Activated CD4-positive, alpha-beta memory T cell treated with anti-CD3 and anti-CD28 coated beads, Interleukin-2, amount 10 ng/mL, durations not matched to agents 7 days and 5 days (primary cell): ENCODE measurements at regions not wholly inside any gene's neighbourhood (a gene's known extent, or its start where the extent isn't known, plus 50 kb on each side); places are given as distances from the start of the nearest gene placed in this dataset.

Source experiments
- CTCF ChIA-PET: fragments of 350-600 bp; sonication (Branson Sonifier 250); formaldehyde crosslinking; loops from one replicate; lab custom pipeline; 2021; ENCODE audit warnings: antibody characterized with exemption, inconsistent platforms; lab: Charles Lee
- POLR2A ChIA-PET: fragments of 350-600 bp; sonication (Branson Sonifier 250); formaldehyde crosslinking; loops from one replicate; lab custom pipeline; 2021; ENCODE audit warnings: antibody characterized with exemption; lab: Charles Lee
- DNase-seq: peaks from one replicate; pipeline ENCODE4 v3.0.0-alpha.2; 2020
- H3K27ac Mint-ChIP-seq: one replicate; pipeline ENCODE4 v1.8.0; 2021; ENCODE audit warnings: mild to moderate bottlenecking, mixed read lengths
- H3K27me3 Mint-ChIP-seq: one replicate; pipeline ENCODE4 v1.8.0; 2021; ENCODE audit warnings: mixed read lengths
- H3K36me3 Mint-ChIP-seq: one replicate; pipeline ENCODE4 v1.8.0; 2021; ENCODE audit warnings: low read depth, mixed read lengths
- H3K4me1 Mint-ChIP-seq: one replicate; pipeline ENCODE4 v1.8.0; 2021; ENCODE audit warnings: mixed read lengths
- H3K4me3 Mint-ChIP-seq: one replicate; pipeline ENCODE4 v1.8.0; 2021; ENCODE audit warnings: mild to moderate bottlenecking, mixed read lengths
- H3K9me3 Mint-ChIP-seq: one replicate; pipeline ENCODE4 v1.8.0; 2021; ENCODE audit warnings: mixed read lengths

DNA sequence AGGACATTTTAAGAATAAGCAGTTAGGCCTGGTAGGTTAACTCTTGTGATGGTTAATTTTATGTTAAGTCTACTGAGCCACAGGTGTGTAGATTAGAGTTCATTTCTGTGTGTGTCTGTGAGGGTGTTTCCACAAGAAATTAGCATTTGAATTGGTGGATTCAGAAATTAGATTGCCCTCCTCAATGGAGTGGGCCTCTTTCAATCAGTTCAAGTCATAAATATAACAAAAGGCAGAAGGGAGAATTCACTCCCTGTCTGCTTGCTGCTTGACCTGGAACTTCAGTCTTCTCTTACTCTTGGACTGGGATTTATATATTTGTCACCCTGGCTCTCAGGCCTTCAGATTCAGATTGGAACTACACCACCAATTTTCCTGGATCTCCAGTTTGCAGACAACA, 55.3 kb upstream of the POM121L12 start:
- DNase-seq = no peak
- H3K27me3 Mint-ChIP-seq = no peaks in the 10 kb centered on the region
- POLR2A ChIA-PET = no interaction called here
- H3K4me3 Mint-ChIP-seq = no peak overlapping the region
- no peak overlapping the region for H3K27ac Mint-ChIP-seq
- H3K9me3 Mint-ChIP-seq = peaks cover 35% of the 10 kb centered on the region
- CTCF ChIA-PET = no interaction called here
- no peaks in the 10 kb centered on the region for H3K36me3 Mint-ChIP-seq
- no peaks in the 10 kb centered on the region for H3K4me1 Mint-ChIP-seq

- ChIA-PET POLR2A (no interaction called here), CTCF (no interaction called here)
- peaks cover 13% of the 10 kb centered on the region for H3K9me3 Mint-ChIP-seq
- H3K27me3 Mint-ChIP-seq = no peaks in the 10 kb centered on the region
- H3K36me3 Mint-ChIP-seq = no peaks in the 10 kb centered on the region
- H3K4me3 Mint-ChIP-seq = no peak overlapping the region
- H3K27ac Mint-ChIP-seq = no peak overlapping the region
- DNase-seq = no peak
- H3K4me1 Mint-ChIP-seq = no peaks in the 10 kb centered on the region
Measured at GRCh38 chr7:52973126-52973525, 62.3 kb upstream of the POM121L12 start.

DNA sequence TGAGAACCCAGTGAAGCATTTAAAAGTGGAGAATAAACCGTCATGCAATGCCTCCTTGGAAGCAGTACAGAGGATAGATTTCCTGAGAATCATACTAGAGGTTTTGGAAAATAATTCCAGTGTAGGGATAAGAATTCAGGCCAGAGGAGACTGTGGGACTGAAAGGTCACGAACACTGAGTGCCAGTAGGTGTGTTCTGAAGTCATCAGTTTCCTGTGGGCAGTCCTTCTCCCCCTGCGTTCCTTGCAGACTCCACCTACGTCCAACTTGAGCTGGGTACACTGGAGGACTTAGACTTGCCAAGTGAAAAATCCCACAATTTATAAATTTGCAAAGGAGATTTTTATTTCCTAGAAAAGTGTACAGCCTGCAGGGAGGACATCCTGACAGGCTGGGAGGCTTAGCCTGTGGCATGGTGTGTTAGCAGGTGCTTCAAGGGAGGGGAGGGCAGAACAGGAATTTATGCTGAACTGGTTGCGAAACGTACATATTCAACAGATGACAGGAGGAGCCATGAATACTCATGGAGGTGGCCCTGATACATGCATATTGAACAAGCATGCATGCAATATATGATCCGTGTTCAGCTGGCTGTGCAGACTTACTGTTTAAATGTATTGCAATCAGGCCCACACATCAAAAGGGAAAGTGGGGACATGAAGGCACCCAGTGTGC, 72.9 kb upstream of the POM121L12 start:
- H3K36me3 Mint-ChIP-seq = no peaks in the 10 kb centered on the region
- DNase-seq = no peak
- H3K4me1 Mint-ChIP-seq = no peaks in the 10 kb centered on the region
- H3K27ac Mint-ChIP-seq = no peak overlapping the region
- H3K27me3 Mint-ChIP-seq = no peaks in the 10 kb centered on the region
- no peak overlapping the region for H3K4me3 Mint-ChIP-seq
- CTCF ChIA-PET = no interaction called here
- peaks cover 24% of the 10 kb centered on the region for H3K9me3 Mint-ChIP-seq
- POLR2A ChIA-PET = no interaction called here

DNA sequence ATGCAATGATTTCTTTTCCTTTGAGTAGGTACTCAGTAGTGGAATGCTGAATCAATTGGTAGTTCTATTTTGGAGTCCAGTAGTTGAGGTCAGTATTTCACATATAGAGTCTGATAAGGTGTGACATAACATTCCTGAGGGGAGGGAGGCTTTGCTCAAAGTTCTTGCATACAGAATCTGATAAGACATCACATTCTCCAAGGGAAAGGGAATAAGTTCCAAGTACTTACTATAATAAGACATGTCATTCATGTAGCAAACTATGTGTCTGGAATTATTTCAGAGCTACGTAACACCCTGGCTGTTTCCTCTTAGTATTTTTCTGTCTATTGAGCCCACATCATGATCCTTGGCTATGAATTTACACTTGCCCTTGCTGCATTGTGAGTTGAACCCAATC, 74.3 kb upstream of the POM121L12 start:
- Mint-ChIP-seq H3K27me3 (no peaks in the 10 kb centered on the region), H3K9me3 (peaks cover 24% of the 10 kb centered on the region), H3K36me3 (no peaks in the 10 kb centered on the region), H3K27ac (no peak overlapping the region), H3K4me1 (no peaks in the 10 kb centered on the region), H3K4me3 (no peak overlapping the region)
- POLR2A ChIA-PET = no interaction called here
- CTCF ChIA-PET = no interaction called here
- no peak for DNase-seq

GRCh38 chr7:52959878-52960660, 75.4 kb upstream of the POM121L12 start:
- no peak overlapping the region for H3K4me3 Mint-ChIP-seq
- H3K9me3 Mint-ChIP-seq = peaks cover 21% of the 10 kb centered on the region
- no peaks in the 10 kb centered on the region for H3K36me3 Mint-ChIP-seq
- no peak overlapping the region for H3K27ac Mint-ChIP-seq
- ChIA-PET POLR2A (no interaction called here), CTCF (no interaction called here)
- no peaks in the 10 kb centered on the region for H3K4me1 Mint-ChIP-seq
- H3K27me3 Mint-ChIP-seq = no peaks in the 10 kb centered on the region
- DNase-seq = no peak

GRCh38 chr7:52959336-52959735, 76.1 kb upstream of the POM121L12 start:
- Mint-ChIP-seq H3K36me3 (no peaks in the 10 kb centered on the region), H3K9me3 (peaks cover 18% of the 10 kb centered on the region), H3K27me3 (no peaks in the 10 kb centered on the region), H3K4me3 (no peak overlapping the region), H3K4me1 (no peaks in the 10 kb centered on the region), H3K27ac (no peak overlapping the region)
- ChIA-PET CTCF (no interaction called here), POLR2A (no interaction called here)
- no peak for DNase-seq

DNA sequence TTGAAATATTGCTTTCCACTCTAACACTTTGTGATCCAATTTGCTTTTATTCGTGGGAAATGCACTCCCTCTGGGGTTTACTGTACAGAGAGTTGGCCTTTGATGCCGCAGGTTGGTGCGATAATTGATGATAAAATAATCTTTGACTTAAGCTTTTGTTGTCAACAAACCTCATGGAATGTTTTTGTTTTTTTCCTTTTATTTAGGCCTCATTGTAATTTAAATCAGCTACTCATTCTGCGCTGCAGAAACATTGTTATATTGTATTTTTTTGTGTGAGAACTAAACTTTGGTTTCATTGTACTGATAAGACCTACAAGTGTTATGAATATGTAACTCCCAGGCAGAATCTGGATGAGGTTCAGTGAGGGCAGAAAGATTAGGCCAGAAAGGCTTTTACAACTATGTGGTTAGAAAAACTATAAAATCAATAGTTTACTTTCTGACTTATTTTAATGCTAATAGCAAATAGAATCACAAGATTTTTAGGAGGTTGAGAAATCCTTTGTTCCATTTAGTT, 76.8 kb upstream of the POM121L12 start:
- ChIA-PET POLR2A (no interaction called here), CTCF (no interaction called here)
- no peaks in the 10 kb centered on the region for H3K4me1 Mint-ChIP-seq
- H3K27ac Mint-ChIP-seq = no peak overlapping the region
- H3K4me3 Mint-ChIP-seq = no peak overlapping the region
- H3K36me3 Mint-ChIP-seq = no peaks in the 10 kb centered on the region
- no peak for DNase-seq
- H3K9me3 Mint-ChIP-seq = peaks cover 18% of the 10 kb centered on the region
- H3K27me3 Mint-ChIP-seq = no peaks in the 10 kb centered on the region

GRCh38 chr7:52956379-52956915, 79.0 kb upstream of the POM121L12 start:
- POLR2A ChIA-PET = no interaction called here
- Mint-ChIP-seq H3K4me1 (no peaks in the 10 kb centered on the region), H3K27ac (no peak overlapping the region), H3K4me3 (no peak overlapping the region), H3K9me3 (peaks cover 14% of the 10 kb centered on the region), H3K36me3 (no peaks in the 10 kb centered on the region), H3K27me3 (no peaks in the 10 kb centered on the region)
- CTCF ChIA-PET = no interaction called here
- no peak for DNase-seq

DNA sequence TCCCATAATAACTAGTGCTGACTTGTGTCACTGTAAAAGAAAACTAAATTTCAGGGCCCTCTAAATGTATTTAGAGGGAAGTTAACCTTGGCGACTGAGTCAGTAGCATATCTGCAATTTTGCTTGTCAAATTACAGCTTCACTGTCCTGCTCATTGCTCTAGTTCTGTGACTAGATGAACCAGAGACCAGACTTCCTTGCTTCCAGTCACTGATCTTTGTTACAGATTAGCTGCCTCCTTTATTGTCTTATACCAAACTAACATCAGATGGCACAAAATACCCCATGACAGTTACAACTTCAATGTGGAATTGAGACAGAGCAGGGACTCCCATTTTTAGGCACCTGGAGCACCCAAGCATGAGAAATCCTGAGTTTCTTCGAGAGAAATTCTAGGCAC, 79.9 kb upstream of the POM121L12 start:
- Mint-ChIP-seq H3K27me3 (no peaks in the 10 kb centered on the region), H3K36me3 (no peaks in the 10 kb centered on the region), H3K4me3 (no peak overlapping the region), H3K4me1 (no peaks in the 10 kb centered on the region), H3K27ac (no peak overlapping the region), H3K9me3 (peaks cover 14% of the 10 kb centered on the region)
- no peak for DNase-seq
- ChIA-PET POLR2A (no interaction called here), CTCF (no interaction called here)

GRCh38 chr7:52944921-52945320, 90.5 kb upstream of the POM121L12 start:
- no peak for DNase-seq
- Mint-ChIP-seq H3K9me3 (peaks cover 10% of the 10 kb centered on the region), H3K36me3 (no peaks in the 10 kb centered on the region), H3K4me1 (no peaks in the 10 kb centered on the region), H3K4me3 (no peak overlapping the region), H3K27ac (no peak overlapping the region), H3K27me3 (no peaks in the 10 kb centered on the region)
- CTCF ChIA-PET = no interaction called here
- POLR2A ChIA-PET = no interaction called here

- H3K27me3 Mint-ChIP-seq = no peaks in the 10 kb centered on the region
- H3K4me1 Mint-ChIP-seq = no peaks in the 10 kb centered on the region
- ChIA-PET CTCF (no interaction called here), POLR2A (no interaction called here)
- H3K4me3 Mint-ChIP-seq = no peak overlapping the region
- H3K27ac Mint-ChIP-seq = no peak overlapping the region
- no peak for DNase-seq
- peaks cover 10% of the 10 kb centered on the region for H3K9me3 Mint-ChIP-seq
- no peaks in the 10 kb centered on the region for H3K36me3 Mint-ChIP-seq
Measured at GRCh38 chr7:52940481-52940880, 95.0 kb upstream of the POM121L12 start.

DNA sequence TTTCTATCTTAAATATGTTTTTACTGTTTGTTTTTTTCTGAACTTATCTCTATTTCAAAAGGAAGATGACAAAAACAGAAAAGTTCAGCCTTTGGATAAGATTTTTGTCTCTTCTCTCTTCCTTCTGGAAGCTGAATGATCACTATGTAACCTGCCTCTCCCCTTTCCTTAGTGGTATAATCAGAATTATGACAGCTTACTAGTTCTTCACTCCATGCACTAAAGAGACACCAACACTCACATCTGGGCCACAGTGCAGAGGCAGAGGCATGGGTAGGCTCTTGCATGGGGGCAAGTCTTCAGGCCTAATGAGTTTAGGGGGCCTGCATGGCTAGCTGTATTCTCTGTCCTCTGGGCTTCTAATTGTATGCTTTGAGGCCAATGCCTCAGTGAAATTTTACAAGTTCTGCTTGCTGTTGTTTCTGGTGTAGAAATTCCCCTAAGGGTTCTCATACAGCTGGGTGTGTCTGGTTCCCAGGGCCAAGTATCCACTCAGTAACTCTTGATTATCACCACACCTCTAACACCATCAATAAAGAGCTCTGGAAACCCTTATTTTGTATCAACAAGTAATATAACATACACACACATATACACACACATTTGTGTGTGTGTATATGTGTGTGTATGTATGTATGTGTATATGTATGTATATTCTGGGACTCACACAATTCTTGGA, 96.8 kb upstream of the POM121L12 start:
- no peak overlapping the region for H3K27ac Mint-ChIP-seq
- H3K4me1 Mint-ChIP-seq = no peaks in the 10 kb centered on the region
- no peak overlapping the region for H3K4me3 Mint-ChIP-seq
- POLR2A ChIA-PET = no interaction called here
- peaks cover 12% of the 10 kb centered on the region for H3K9me3 Mint-ChIP-seq
- no peaks in the 10 kb centered on the region for H3K36me3 Mint-ChIP-seq
- CTCF ChIA-PET = no interaction called here
- H3K27me3 Mint-ChIP-seq = no peaks in the 10 kb centered on the region
- DNase-seq = no peak

DNA sequence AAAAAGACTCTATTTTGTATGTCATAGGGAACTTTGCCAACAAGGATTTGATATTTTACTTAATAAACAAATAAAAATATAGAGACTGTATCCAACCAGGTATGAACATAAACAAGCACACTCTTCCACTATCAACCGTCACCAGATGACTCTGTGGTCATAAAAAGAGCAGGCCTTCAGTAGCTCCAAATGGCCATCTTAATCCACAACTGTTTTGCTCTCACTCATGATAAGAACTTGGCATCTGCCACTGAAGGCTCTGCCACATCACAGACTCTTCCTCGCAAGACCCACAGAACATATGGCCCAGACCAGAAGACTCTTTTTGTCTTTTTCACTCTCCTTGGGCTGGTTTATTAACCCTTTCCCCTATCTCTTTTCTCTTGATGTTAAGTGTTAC, 98.7 kb upstream of the POM121L12 start:
- CTCF ChIA-PET = no interaction called here
- POLR2A ChIA-PET = no interaction called here
- no peaks in the 10 kb centered on the region for H3K36me3 Mint-ChIP-seq
- H3K4me3 Mint-ChIP-seq = no peak overlapping the region
- H3K27ac Mint-ChIP-seq = no peak overlapping the region
- no peaks in the 10 kb centered on the region for H3K4me1 Mint-ChIP-seq
- peaks cover 23% of the 10 kb centered on the region for H3K9me3 Mint-ChIP-seq
- no peaks in the 10 kb centered on the region for H3K27me3 Mint-ChIP-seq
- DNase-seq = no peak
